ENCODE measurements at regions not wholly inside any gene's neighbourhood (a gene's known extent, or its start where the extent isn't known, plus 50 kb on each side); places are given as distances from the start of the nearest gene placed in this dataset.

DNA sequence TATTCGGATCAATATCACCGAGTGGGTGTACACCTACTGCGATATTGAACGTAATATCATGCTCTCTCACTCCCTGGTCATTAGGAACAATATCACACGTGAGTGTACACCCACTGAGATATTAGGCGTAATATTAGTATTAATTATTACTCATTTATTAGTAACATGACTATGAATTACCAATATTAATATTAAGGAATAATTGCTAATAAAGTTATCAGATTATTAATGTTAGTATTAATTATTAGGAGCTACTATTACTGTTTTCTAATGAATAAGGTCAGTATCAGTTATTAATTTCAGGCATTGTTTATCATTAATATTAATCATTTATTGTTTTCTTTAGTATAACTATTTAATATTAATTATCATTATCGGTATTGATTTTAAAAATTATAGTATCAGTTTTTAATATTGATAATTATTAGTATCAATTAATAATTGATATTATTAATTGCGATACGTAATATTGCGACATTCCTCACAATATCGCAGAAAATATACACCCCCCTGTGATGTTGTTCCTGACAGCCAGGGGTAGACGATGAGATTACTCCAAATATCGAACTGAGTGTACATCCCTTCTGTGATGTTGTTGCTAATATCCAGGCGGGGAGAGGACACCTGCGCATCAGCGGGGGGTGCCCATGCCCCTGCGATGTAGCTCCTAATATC is 84.2 kb downstream of the DAPL1 start:
- Histone ChIP-seq H4K20me1 (replicated peaks; ENCODE audit: control insufficient read depth, extremely low read depth, insufficient read depth, low read length) (no peaks in the 10 kb centered on the region), H3K9me3 (replicated peaks; ENCODE audit: control insufficient read depth, insufficient read depth, low read length) (no peaks in the 10 kb centered on the region), H3K36me3 (ENCODE audit: control insufficient read depth in 2 of 2, extremely low read depth in 1 of 2, insufficient read depth in 2 of 2, low read length in 2 of 2) (no peaks in the 10 kb centered on the region), H3K9me1 (replicated peaks; ENCODE audit: control insufficient read depth, extremely low read depth, insufficient read depth, low read length) (no peaks in the 10 kb centered on the region), H3K4me1 (ENCODE audit: control insufficient read depth, extremely low read depth, insufficient read depth, low read length) (no peaks in the 10 kb centered on the region), H3K4me3 (replicated peaks in 1 of 3; ENCODE audit: insufficient read depth in 1 of 3, low read depth in 1 of 3, low read length in 3 of 3) (no peak overlapping the region), H3K4me2 (ENCODE audit: insufficient read depth, low read length) (no peak overlapping the region), H3K27me3 (ENCODE audit: control insufficient read depth in 2 of 2, insufficient read depth in 2 of 2, low read length in 2 of 2) (peaks cover 2 to 4% of the 10 kb centered on the region in 2 experiments), H3K9ac (replicated peaks; ENCODE audit: extremely low read depth, insufficient read depth, low read length) (no peak overlapping the region), H3K27ac (ENCODE audit: insufficient read depth, low read depth, low read length) (no peak overlapping the region), H3K79me2 (ENCODE audit: control insufficient read depth, insufficient read depth, low read length) (no peaks in the 10 kb centered on the region), H2AFZ (ENCODE audit: low read depth, low read length) (no peak overlapping the region)
- no peak for FAIRE-seq
- no TSS peak for BruUV-seq (replicated peaks)
- TF ChIP-seq JUN (IDR thresholded peaks at IDR 0.05; ENCODE audit: borderline replicate concordance, insufficient read depth, insufficient read length, low read depth) (no peak), EZH2 (IDR thresholded peaks at IDR 0.05; ENCODE audit: borderline replicate concordance, low read depth, low read length, severe bottlenecking) (no peak), GATA2 (IDR thresholded peaks at IDR 0.05; ENCODE audit: insufficient read depth, insufficient read length, low read depth, low read length) (no peak), POLR2AphosphoS5 (IDR thresholded peaks at IDR 0.05; ENCODE audit: insufficient read depth, low read depth, low read length) (no peak), MYC (IDR thresholded peaks at IDR 0.05; ENCODE audit: low read depth, low read length) (no peak), POLR2A (IDR thresholded peaks at IDR 0.05; ENCODE audit: low read depth, low read length) (no peak), FOS (IDR thresholded peaks at IDR 0.05; ENCODE audit: borderline replicate concordance, insufficient read depth, low read length) (no peak)
- intact Hi-C loops (cut with micrococcal nuclease) (no loop called here), dilution Hi-C loops (cut with MboI; ENCODE audit: extremely low pct_ligation_motif_present, low sequenced_read_pairs) (no loop called here)
- ChIA-PET CTCF (no interaction called here), POLR2A (no interaction called here)
- no peak for DNase-seq (ENCODE audit: low read depth, low spot score)

DNA sequence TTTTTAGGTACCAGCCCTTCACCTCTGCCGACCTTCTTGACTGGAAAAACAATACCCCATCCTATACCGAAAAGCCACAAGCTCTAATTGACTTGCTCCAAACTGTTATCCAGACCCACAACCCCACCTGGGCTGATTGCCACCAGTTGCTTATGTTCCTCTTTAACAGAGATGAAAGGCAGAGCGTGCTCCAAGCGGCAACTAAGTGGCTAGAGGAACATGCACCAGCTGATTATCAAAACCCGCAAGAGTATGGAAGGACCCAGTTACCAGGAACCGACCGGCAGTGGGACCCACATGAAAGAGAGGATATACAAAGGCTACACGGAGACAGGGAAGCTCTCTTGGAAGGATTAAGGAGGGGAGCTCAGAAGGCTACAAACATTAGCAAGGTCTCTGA is 86.1 kb upstream of the TANC1 start:
- Histone ChIP-seq H3K9ac (replicated peaks; ENCODE audit: extremely low read depth, insufficient read depth, low read length) (no peak overlapping the region), H3K79me2 (ENCODE audit: control insufficient read depth, insufficient read depth, low read length) (no peaks in the 10 kb centered on the region), H3K9me1 (replicated peaks; ENCODE audit: control insufficient read depth, extremely low read depth, insufficient read depth, low read length) (no peaks in the 10 kb centered on the region), H3K4me3 (replicated peaks in 1 of 3; ENCODE audit: insufficient read depth in 1 of 3, low read depth in 1 of 3, low read length in 3 of 3) (no peak overlapping the region), H3K27ac (ENCODE audit: insufficient read depth, low read depth, low read length) (no peak overlapping the region), H3K27me3 (ENCODE audit: control insufficient read depth in 2 of 2, insufficient read depth in 2 of 2, low read length in 2 of 2) (peaks cover 2 to 4% of the 10 kb centered on the region in 2 experiments), H2AFZ (ENCODE audit: low read depth, low read length) (no peak overlapping the region), H3K36me3 (ENCODE audit: control insufficient read depth in 2 of 2, extremely low read depth in 1 of 2, insufficient read depth in 2 of 2, low read length in 2 of 2) (no peaks in the 10 kb centered on the region), H3K4me2 (ENCODE audit: insufficient read depth, low read length) (no peak overlapping the region), H4K20me1 (replicated peaks; ENCODE audit: control insufficient read depth, extremely low read depth, insufficient read depth, low read length) (no peaks in the 10 kb centered on the region), H3K4me1 (ENCODE audit: control insufficient read depth, extremely low read depth, insufficient read depth, low read length) (no peaks in the 10 kb centered on the region), H3K9me3 (replicated peaks; ENCODE audit: control insufficient read depth, insufficient read depth, low read length) (no peaks in the 10 kb centered on the region)
- TF ChIP-seq MYC (IDR thresholded peaks at IDR 0.05; ENCODE audit: low read depth, low read length) (no peak), FOS (IDR thresholded peaks at IDR 0.05; ENCODE audit: borderline replicate concordance, insufficient read depth, low read length) (no peak), JUN (IDR thresholded peaks at IDR 0.05; ENCODE audit: borderline replicate concordance, insufficient read depth, insufficient read length, low read depth) (no peak), EZH2 (IDR thresholded peaks at IDR 0.05; ENCODE audit: borderline replicate concordance, low read depth, low read length, severe bottlenecking) (no peak), POLR2A (IDR thresholded peaks at IDR 0.05; ENCODE audit: low read depth, low read length) (no peak), POLR2AphosphoS5 (IDR thresholded peaks at IDR 0.05; ENCODE audit: insufficient read depth, low read depth, low read length) (no peak), GATA2 (IDR thresholded peaks at IDR 0.05; ENCODE audit: insufficient read depth, insufficient read length, low read depth, low read length) (no peak)
- TF ChIP-seq, protein P1, sequence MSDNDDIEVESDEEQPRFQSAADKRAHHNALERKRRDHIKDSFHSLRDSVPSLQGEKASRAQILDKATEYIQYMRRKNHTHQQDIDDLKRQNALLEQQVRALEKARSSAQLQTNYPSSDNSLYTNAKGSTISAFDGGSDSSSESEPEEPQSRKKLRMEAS (IDR thresholded peaks at IDR 0.05; ENCODE audit: insufficient read depth, insufficient read length) = no peak
- TF ChIP-seq, protein P2, sequence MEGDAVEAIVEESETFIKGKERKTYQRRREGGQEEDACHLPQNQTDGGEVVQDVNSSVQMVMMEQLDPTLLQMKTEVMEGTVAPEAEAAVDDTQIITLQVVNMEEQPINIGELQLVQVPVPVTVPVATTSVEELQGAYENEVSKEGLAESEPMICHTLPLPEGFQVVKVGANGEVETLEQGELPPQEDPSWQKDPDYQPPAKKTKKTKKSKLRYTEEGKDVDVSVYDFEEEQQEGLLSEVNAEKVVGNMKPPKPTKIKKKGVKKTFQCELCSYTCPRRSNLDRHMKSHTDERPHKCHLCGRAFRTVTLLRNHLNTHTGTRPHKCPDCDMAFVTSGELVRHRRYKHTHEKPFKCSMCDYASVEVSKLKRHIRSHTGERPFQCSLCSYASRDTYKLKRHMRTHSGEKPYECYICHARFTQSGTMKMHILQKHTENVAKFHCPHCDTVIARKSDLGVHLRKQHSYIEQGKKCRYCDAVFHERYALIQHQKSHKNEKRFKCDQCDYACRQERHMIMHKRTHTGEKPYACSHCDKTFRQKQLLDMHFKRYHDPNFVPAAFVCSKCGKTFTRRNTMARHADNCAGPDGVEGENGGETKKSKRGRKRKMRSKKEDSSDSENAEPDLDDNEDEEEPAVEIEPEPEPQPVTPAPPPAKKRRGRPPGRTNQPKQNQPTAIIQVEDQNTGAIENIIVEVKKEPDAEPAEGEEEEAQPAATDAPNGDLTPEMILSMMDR (IDR thresholded peaks at IDR 0.05; ENCODE audit: extremely low read depth in 1 of 2, insufficient read depth in 1 of 2, low read depth in 1 of 2, low read length in 2 of 2) = no peak
- FAIRE-seq (no peak), DNase-seq (ENCODE audit: low read depth, low spot score) (no peak)
- no TSS peak for BruUV-seq (replicated peaks)
- POLR2A ChIA-PET = no interaction called here
- CTCF ChIA-PET = no interaction called here
- dilution Hi-C loops (cut with MboI; ENCODE audit: extremely low pct_ligation_motif_present, low sequenced_read_pairs) (no loop called here), intact Hi-C loops (cut with micrococcal nuclease) (no loop called here)

Data from endothelial cell of umbilical vein (primary cell).